BLaER1 treated with 17β-estradiol and CSF1 and Interleukin-3, amounts not matched to agents 10 nM and 100 nM (cell line): ENCODE measurements at regions not wholly inside any gene's neighbourhood (a gene's known extent, or its start where the extent isn't known, plus 50 kb on each side); places are given as distances from the start of the nearest gene placed in this dataset.

Source experiments
- H3K27ac ChIP-seq, 11 experiments: shearing (Covaris generic); formaldehyde crosslinking; 2 replicates each; pipeline ENCODE4 v1.8.1; 2022
- H3K27me3 ChIP-seq, 11 experiments: shearing (Covaris generic); formaldehyde crosslinking; 2 replicates each; pipeline ENCODE4 v1.8.1; 2022
- H3K36me3 ChIP-seq, 11 experiments: shearing (Covaris generic); formaldehyde crosslinking; 2 replicates each; pipeline ENCODE4 v1.8.1; 2022
- H3K4me1 ChIP-seq, 10 experiments: shearing (Covaris generic); formaldehyde crosslinking; 2 replicates each; pipeline ENCODE4 v1.8.1; 2022
- H3K4me2 ChIP-seq, 11 experiments: shearing (Covaris generic); formaldehyde crosslinking; 2 replicates each; pipeline ENCODE4 v1.8.1; 2022
- H3K4me3 ChIP-seq, 10 experiments: shearing (Covaris generic); formaldehyde crosslinking; 2 replicates each; pipeline ENCODE4 v1.8.1; 2022
- H3K9ac ChIP-seq, 11 experiments: shearing (Covaris generic); formaldehyde crosslinking; 2 replicates each; pipeline ENCODE4 v1.8.1; 2022
- H3K9me3 ChIP-seq, 11 experiments: shearing (Covaris generic); formaldehyde crosslinking; replicated peaks in 1 of 11; 2 replicates each; pipeline ENCODE4 v1.8.1; 2022
- H4K20me1 ChIP-seq, 11 experiments: shearing (Covaris generic); formaldehyde crosslinking; 2 replicates each; pipeline ENCODE4 v1.8.1; 2022
- Cebpa-rat ChIP-seq, 11 experiments: shearing (Covaris generic); IDR thresholded peaks; 2 replicates each; pipeline ENCODE4 v1.8.1; 2022

DNA sequence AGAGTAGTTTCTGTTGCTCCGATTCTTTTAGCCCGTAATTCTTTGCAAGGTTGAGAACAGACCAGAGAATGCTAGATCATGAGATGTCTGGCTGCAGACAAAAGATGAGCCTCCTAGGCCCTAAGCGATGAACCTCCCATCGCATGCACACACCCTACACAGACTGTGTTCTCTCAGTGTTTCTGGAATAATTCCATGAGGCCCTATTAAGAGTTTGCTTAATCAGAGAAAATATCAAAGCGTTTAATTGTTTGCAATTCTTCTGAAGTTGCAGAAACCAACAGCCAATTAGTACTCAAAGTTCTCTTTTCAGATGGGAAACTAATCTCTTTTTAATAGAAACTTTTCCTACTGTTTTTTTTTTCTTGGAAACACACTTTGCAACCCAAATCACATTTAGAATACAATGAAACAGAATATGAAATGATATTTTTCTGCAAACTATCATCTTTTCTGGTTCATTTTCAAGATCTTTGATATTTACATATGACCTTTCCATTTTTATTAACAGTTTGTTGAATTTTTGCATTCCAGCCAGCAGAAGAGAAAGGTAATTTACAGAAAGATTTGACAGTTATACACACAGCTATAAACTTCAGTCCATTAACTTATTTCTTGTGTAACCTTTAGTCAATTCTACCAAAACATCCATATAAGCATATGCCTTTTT is 1525.6 kb downstream of the ARAP2 start:
- H3K4me1 ChIP-seq: peaks cover 0 to 11% (median 8%) of the 10 kb centered on the region in 10 experiments; a peak in 10 of 20 replicates
- no peaks in the 10 kb centered on the region for H3K36me3 ChIP-seq
- H3K27ac ChIP-seq: no peak overlapping the region
- no peaks in the 10 kb centered on the region for H4K20me1 ChIP-seq
- H3K27me3 ChIP-seq: no peaks in the 10 kb centered on the region
- no peak overlapping the region for H3K4me3 ChIP-seq
- no peak for TF ChIP-seq Cebpa-rat (IDR thresholded peaks at IDR 0.05)
- no peaks in the 10 kb centered on the region for H3K9me3 ChIP-seq
- H3K9ac ChIP-seq: no peak overlapping the region
- no peak overlapping the region for H3K4me2 ChIP-seq

DNA sequence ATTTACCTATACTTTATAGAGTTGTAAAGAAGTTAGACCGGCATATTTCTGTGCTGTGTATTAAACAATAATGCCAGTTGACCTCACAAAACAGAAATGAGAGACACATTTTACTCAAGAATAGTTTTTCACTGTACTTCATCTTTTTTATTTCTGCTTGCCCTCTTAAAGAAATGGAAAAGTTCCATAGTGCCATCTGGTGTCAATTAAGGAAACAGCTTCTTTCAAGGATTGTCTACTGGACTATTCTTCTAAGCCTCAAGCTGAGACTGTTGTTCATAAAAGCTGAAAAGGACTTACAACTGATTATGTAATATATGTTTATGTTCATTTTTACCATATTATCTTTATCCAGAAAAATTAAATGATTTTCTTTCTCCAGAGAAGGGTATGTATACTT is 1523.7 kb downstream of the ARAP2 start:
- Histone ChIP-seq H3K4me2 (no peak overlapping the region), H3K9me3 (no peaks in the 10 kb centered on the region), H4K20me1 (no peaks in the 10 kb centered on the region), H3K9ac (no peak overlapping the region), H3K27ac (no peak overlapping the region), H3K36me3 (no peaks in the 10 kb centered on the region), H3K27me3 (no peaks in the 10 kb centered on the region), H3K4me3 (no peak overlapping the region), H3K4me1 (peaks cover 0 to 12% (median 9%) of the 10 kb centered on the region in 10 experiments; a peak in 10 of 20 replicates)
- TF ChIP-seq Cebpa-rat (IDR thresholded peaks at IDR 0.05): no peak

DNA sequence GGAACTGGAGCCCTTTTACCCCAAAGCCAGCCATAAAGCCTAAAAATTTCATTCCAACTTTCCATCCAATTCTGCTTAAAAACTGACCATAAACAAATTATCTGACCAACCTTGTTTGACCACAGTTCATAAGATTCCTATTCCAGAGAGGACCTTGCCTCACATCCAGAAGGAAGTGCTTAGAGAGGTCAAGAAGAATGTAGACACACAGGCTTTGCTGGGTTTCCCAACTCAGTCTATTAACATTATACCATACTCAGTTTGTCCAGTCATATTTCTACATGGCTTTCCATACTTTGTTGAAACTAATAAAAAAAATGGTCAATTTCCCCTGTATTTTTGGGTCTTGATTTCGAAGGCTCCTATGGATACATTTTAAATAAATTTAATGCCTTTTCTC is 1522.5 kb downstream of the ARAP2 start:
- Histone ChIP-seq H3K27ac (no peak overlapping the region), H3K9me3 (no peaks in the 10 kb centered on the region), H3K4me2 (no peak overlapping the region), H3K36me3 (no peaks in the 10 kb centered on the region), H3K4me1 (peaks cover 0 to 12% (median 9%) of the 10 kb centered on the region in 10 experiments; a peak in 10 of 20 replicates), H3K4me3 (no peak overlapping the region), H3K9ac (no peak overlapping the region), H3K27me3 (no peaks in the 10 kb centered on the region), H4K20me1 (no peaks in the 10 kb centered on the region)
- no peak for TF ChIP-seq Cebpa-rat (IDR thresholded peaks at IDR 0.05)

DNA sequence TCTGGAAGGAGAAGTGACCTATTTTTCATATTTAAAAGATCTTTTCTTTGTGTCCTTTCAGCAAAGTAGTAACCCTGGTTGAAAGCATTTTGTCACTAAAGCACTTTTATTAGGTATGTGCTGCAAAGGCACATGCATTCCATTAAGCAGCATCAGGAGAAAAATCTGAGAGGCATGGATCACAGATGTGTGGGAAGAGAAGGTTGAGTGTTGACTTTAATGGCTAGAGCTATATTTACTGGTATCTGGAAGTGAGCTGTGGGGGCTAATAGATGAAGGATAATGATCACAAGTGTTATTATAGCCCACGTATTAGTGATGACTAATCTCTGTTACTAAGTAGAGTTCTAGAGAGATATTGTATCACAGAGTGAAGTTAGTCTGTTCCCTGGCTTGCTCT is 1520.7 kb downstream of the ARAP2 start:
- no peaks in the 10 kb centered on the region for H4K20me1 ChIP-seq
- H3K36me3 ChIP-seq: no peaks in the 10 kb centered on the region
- no peak overlapping the region for H3K4me3 ChIP-seq
- H3K4me2 ChIP-seq: peak overlapping the region in 10 of 11 experiments; percentile 2 to 52 (median 12); a peak in 13 of 22 replicates
- H3K27me3 ChIP-seq: no peaks in the 10 kb centered on the region
- TF ChIP-seq Cebpa-rat (IDR thresholded peaks at IDR 0.05): no peak
- no peaks in the 10 kb centered on the region for H3K9me3 ChIP-seq
- peaks cover 0 to 12% (median 9%) of the 10 kb centered on the region in 10 experiments; a peak in 10 of 20 replicates for H3K4me1 ChIP-seq
- H3K27ac ChIP-seq: no peak overlapping the region
- H3K9ac ChIP-seq: no peak overlapping the region

DNA sequence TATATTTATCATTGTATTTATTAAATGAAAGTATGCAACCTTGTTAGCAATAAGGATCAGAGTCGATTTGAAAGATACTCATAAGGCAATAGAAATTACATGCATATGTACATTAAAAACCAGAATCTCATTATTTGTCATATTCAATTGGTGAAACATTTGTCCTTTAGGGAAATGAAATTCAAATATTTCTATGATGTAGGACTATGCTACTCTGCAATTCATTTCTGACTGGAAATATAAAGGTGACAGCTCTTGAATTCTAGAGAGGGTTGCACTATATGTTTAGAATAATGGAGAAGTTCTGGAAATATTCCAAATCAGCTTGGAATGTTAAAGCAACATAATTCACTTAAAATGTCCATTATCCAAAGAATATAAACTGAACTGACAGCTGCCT is 1519.8 kb downstream of the ARAP2 start:
- no peaks in the 10 kb centered on the region for H4K20me1 ChIP-seq
- no peak for TF ChIP-seq Cebpa-rat (IDR thresholded peaks at IDR 0.05)
- no peak overlapping the region for H3K4me2 ChIP-seq
- H3K27ac ChIP-seq: no peak overlapping the region
- no peaks in the 10 kb centered on the region for H3K36me3 ChIP-seq
- peaks cover 0 to 12% (median 9%) of the 10 kb centered on the region in 10 experiments; a peak in 10 of 20 replicates for H3K4me1 ChIP-seq
- H3K9me3 ChIP-seq: no peaks in the 10 kb centered on the region
- H3K4me3 ChIP-seq: no peak overlapping the region
- H3K27me3 ChIP-seq: no peaks in the 10 kb centered on the region
- H3K9ac ChIP-seq: no peak overlapping the region

DNA sequence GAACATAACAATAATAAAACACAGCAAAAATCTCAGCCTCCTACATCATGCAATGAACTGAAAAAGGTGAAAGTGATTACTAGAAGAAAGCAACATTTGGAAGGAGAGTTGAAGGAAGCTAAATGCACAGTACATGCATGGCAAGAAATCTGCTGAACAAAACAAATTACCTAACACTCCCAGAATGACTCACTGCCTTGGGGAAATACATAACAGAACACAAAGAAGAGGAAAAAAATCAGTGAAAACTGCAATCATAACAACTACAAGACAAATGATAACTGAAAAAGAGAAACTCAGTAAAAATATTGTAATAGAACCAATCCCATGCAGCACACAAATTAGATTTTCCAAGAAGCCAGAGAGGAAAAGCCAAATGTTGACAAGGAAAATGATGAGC is 1513.2 kb downstream of the ARAP2 start:
- H3K4me3 ChIP-seq: no peak overlapping the region
- TF ChIP-seq Cebpa-rat (IDR thresholded peaks at IDR 0.05): no peak
- peaks cover 0 to 11% (median 0%) of the 10 kb centered on the region in 10 experiments; a peak in 3 of 20 replicates for H3K4me1 ChIP-seq

DNA sequence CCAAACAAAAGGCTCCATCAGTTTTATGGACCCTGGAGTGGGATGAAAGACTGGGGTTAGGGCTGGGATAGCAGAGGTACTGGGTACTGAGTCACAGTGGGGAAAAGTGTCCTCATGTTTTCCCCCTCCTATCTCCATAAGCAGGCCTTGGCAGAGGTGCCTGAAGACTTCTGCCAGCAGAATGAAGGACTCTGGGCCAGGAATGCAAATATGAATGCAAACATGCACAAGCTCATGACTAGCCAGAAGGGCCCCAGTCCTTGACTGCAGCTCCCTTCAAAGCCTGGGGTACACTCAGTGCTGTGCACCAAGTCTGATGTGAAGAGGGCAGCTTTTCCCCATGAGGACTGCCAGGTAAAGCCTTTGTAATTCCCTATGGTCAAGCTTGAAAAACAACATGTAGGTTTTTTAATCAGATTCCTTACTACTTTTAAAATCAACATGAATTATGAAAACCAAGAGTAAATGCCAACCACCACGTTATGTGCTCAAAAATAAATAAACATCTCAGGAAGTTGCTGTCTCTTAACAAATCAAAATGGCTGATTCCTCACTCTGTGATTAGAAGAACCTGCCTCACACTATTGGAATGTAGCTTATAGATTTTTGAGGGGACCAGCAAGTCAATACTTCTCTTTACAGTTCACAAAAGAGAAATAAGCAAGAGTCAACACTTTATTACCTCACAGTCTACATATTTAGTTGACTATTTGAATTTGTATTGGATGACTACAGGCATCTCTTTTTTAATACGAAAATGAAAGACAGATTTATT is 1512.0 kb downstream of the ARAP2 start:
- H3K36me3 ChIP-seq: no peaks in the 10 kb centered on the region
- no peaks in the 10 kb centered on the region for H4K20me1 ChIP-seq
- no peak overlapping the region for H3K4me3 ChIP-seq
- no peaks in the 10 kb centered on the region for H3K27me3 ChIP-seq
- no peak overlapping the region for H3K4me2 ChIP-seq
- H3K9ac ChIP-seq: no peak overlapping the region
- H3K4me1 ChIP-seq: peaks cover 0 to 11% (median 0%) of the 10 kb centered on the region in 10 experiments; a peak in 3 of 20 replicates
- TF ChIP-seq Cebpa-rat (IDR thresholded peaks at IDR 0.05): no peak
- H3K9me3 ChIP-seq: no peaks in the 10 kb centered on the region
- no peak overlapping the region for H3K27ac ChIP-seq

More for the DNA sequence above, 1513.2 kb downstream of the ARAP2 start:
- peak overlapping the region in 2 of 11 experiments; percentile 10 to 30; a peak in 3 of 22 replicates for H3K4me2 ChIP-seq
- no peaks in the 10 kb centered on the region for H3K9me3 ChIP-seq
- no peak overlapping the region for H3K9ac ChIP-seq
- H3K27me3 ChIP-seq: no peaks in the 10 kb centered on the region
- H4K20me1 ChIP-seq: no peaks in the 10 kb centered on the region
- no peak overlapping the region; a peak in 1 of 22 replicates for H3K27ac ChIP-seq
- H3K36me3 ChIP-seq: no peaks in the 10 kb centered on the region

DNA sequence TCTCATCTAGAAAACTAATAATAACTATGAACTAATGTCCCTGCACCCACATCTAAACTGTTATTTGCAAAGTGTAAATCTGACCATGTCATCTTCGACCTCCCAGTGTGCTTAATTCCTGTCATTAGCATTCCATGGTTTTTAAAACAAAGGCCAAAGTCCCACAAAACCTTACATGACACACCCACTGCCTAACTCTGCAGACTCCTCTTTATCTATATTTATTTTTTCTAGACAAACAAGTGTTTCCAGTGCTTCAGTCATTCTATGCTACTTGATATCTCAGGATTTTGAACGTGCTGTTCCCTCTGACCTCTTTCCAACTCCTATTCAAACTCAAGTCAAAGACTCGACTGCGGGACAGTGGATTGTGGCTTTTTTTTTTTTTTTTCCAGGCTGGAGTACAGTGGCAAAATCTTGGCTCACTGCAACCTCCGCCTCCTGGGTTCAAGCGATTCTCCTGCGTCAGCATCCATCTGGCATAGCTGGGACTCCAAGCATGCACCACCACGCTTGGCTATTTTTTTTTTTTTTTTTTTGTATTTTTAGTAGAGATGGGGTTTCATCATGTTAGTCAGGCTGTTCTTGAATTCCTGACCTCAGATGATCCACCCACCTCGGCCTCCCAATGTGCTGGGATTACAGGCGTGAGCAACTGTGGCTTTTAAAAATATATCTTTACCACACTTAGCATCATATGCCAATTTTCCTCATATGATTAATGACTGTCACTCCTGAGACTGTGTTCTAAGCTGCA is 1511.0 kb downstream of the ARAP2 start:
- no peaks in the 10 kb centered on the region for H3K36me3 ChIP-seq
- H3K9me3 ChIP-seq: no peaks in the 10 kb centered on the region
- H3K4me3 ChIP-seq: no peak overlapping the region
- no peaks in the 10 kb centered on the region for H3K27me3 ChIP-seq
- no peaks in the 10 kb centered on the region for H4K20me1 ChIP-seq
- no peak overlapping the region for H3K9ac ChIP-seq
- H3K4me1 ChIP-seq: peaks cover 0 to 11% (median 0%) of the 10 kb centered on the region in 10 experiments; a peak in 3 of 20 replicates
- no peak for TF ChIP-seq Cebpa-rat (IDR thresholded peaks at IDR 0.05)
- H3K27ac ChIP-seq: no peak overlapping the region
- H3K4me2 ChIP-seq: no peak overlapping the region

DNA sequence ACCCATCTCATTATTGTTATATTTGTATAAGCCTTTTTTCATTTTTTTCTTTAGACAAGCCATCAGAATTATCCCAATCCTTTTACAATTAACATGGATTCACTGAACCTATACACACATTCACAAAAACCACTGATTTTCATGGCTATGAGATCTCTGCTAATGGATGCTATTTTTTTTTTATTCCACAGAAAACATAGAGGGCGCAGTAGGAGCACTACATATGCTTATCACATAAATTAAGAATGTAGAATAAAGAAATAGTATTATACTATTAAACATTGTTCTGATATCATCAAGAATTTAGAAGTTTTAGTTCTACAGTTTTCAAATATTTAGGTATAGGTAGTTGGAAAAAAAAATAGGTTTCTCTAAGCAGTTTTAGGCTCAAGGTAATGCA is 1477.4 kb downstream of the ARAP2 start:
- Histone ChIP-seq H3K4me2 (no peak overlapping the region), H4K20me1 (no peaks in the 10 kb centered on the region), H3K4me3 (no peak overlapping the region), H3K27me3 (no peaks in the 10 kb centered on the region), H3K9me3 (no peaks in the 10 kb centered on the region), H3K4me1 (no peaks in the 10 kb centered on the region), H3K36me3 (no peaks in the 10 kb centered on the region), H3K9ac (no peak overlapping the region), H3K27ac (no peak overlapping the region)
- TF ChIP-seq Cebpa-rat (IDR thresholded peaks at IDR 0.05): no peak
